HEK293 (cell line): ENCODE measurements at regions not wholly inside any gene's neighbourhood (a gene's known extent, or its start where the extent isn't known, plus 50 kb on each side); places are given as distances from the start of the nearest gene placed in this dataset.

Source experiments
- CTCF ChIA-PET: fragments of 350-600 bp; formaldehyde crosslinking; extraction: SDS; loops from one replicate; lab custom pipeline; 2021; ENCODE audit warnings: antibody characterized with exemption; lab: Yijun Ruan, JAX
- POLR2A ChIA-PET: fragments of 300-600 bp; formaldehyde crosslinking; extraction: SDS; loops from one replicate; lab custom pipeline; 2020; ENCODE audit warnings: antibody characterized with exemption, inconsistent platforms; lab: Yijun Ruan, JAX
- H3K27ac ChIP-seq: fragments of 200-500 bp; sonication (Bioruptor generic); 2 replicates; pipeline ENCODE4 v1.5.1; 2014; ENCODE audit warnings: low read depth, low read length, control low read depth, inconsistent platforms; ENCODE audit errors: extremely low read depth
- H3K36me3 ChIP-seq, 2 experiments: fragments of 200-500 bp in 1 of 2; sonication (Bioruptor generic) in 1 of 2; 1 replicate in 1 of 2; 2 replicates in 1 of 2; pipeline ENCODE4 v1.5.1; 2014 to 2017; ENCODE audit warnings: inconsistent platforms in 2 of 2, low read length in 2 of 2; ENCODE audit not compliant: control insufficient read depth in 2 of 2, insufficient read depth in 1 of 2
- H3K4me1 ChIP-seq: fragments of 200-500 bp; sonication (Bioruptor generic); 2 replicates; pipeline ENCODE4 v1.5.1; 2014; ENCODE audit warnings: mild to moderate bottlenecking, low read length, inconsistent platforms; ENCODE audit not compliant: control insufficient read depth, insufficient read depth
- H3K4me3 ChIP-seq: 2 replicates; pipeline ENCODE4 v1.5.1; 2011; ENCODE audit warnings: low read depth, mild to moderate bottlenecking, control low read depth, low read length, moderate library complexity
- H3K9me3 ChIP-seq: fragments of 200-500 bp; sonication (Bioruptor generic); 2 replicates; pipeline ENCODE4 v1.5.1; 2014; ENCODE audit warnings: low read depth, low read length, inconsistent platforms; ENCODE audit not compliant: control insufficient read depth, insufficient read depth
- KLF7 ChIP-seq: fragments of 450-650 bp; formaldehyde crosslinking; IDR thresholded peaks from 2 replicates; pipeline ENCODE4 v1.5.1; 2016; ENCODE audit warnings: missing biosample characterization, missing genetic modification characterization, borderline replicate concordance
- MZF1 ChIP-seq: fragments of 450-650 bp; formaldehyde crosslinking; IDR thresholded peaks from 2 replicates; pipeline ENCODE4 v1.5.1; 2017; ENCODE audit warnings: missing biosample characterization, missing genetic modification characterization, borderline replicate concordance
- ZNF133 ChIP-seq: fragments of 450-650 bp; formaldehyde crosslinking; IDR thresholded peaks from 2 replicates; pipeline ENCODE4 v1.5.1; 2016; ENCODE audit warnings: missing biosample characterization, missing genetic modification characterization
- ZNF214 ChIP-seq: fragments of 450-650 bp; formaldehyde crosslinking; IDR thresholded peaks from 2 replicates; pipeline ENCODE4 v1.5.1; 2017; ENCODE audit warnings: missing biosample characterization, mild to moderate bottlenecking, missing genetic modification characterization, borderline replicate concordance
- ZNF335 ChIP-seq: fragments of 450-650 bp; formaldehyde crosslinking; conservative IDR thresholded peaks from 2 replicates; pipeline ENCODE4 v1.5.1; 2016; ENCODE audit warnings: missing biosample characterization, missing genetic modification characterization
- ZNF350 ChIP-seq: fragments of 450-650 bp; formaldehyde crosslinking; IDR thresholded peaks from 2 replicates; pipeline ENCODE4 v1.5.0; 2017; ENCODE audit warnings: missing biosample characterization, mild to moderate bottlenecking, missing genetic modification characterization
- ZNF366 ChIP-seq: fragments of 450-650 bp; formaldehyde crosslinking; conservative IDR thresholded peaks from 2 replicates; pipeline ENCODE4 v1.5.1; 2016; ENCODE audit warnings: missing biosample characterization, missing genetic modification characterization
- ZNF623 ChIP-seq: fragments of 450-650 bp; formaldehyde crosslinking; IDR thresholded peaks from 2 replicates; pipeline ENCODE4 v1.5.1; 2016; ENCODE audit warnings: missing biosample characterization, missing genetic modification characterization
- ZNF777 ChIP-seq: fragments of 450-650 bp; formaldehyde crosslinking; IDR thresholded peaks from 2 replicates; pipeline ENCODE4 v1.5.1; 2017; ENCODE audit warnings: missing biosample characterization, missing genetic modification characterization, borderline replicate concordance
- ZNF791 ChIP-seq: fragments of 450-650 bp; formaldehyde crosslinking; IDR thresholded peaks from 2 replicates; pipeline ENCODE4 v1.5.1; 2016; ENCODE audit warnings: missing biosample characterization, missing genetic modification characterization
- ZSCAN30 ChIP-seq: fragments of 450-650 bp; IDR thresholded peaks from 2 replicates; pipeline ENCODE4 v1.5.1; 2018; ENCODE audit warnings: missing biosample characterization, mild to moderate bottlenecking, missing genetic modification characterization, moderate library complexity
- TF ChIP-seq, protein P1 (sequence below): fragments of 450-650 bp; formaldehyde crosslinking; IDR thresholded peaks from 2 replicates; pipeline ENCODE4; 2016; ENCODE audit warnings: missing biosample characterization, missing genetic modification characterization
- TF ChIP-seq, protein P2 (sequence below): fragments of 450-650 bp; IDR thresholded peaks from 2 replicates; pipeline ENCODE4 v1.5.1; 2018; ENCODE audit warnings: missing biosample characterization, mild to moderate bottlenecking, missing genetic modification characterization

GRCh38 chr6:106731144-106731842 lies 101.9 kb downstream of the QRSL1 start:
- CTCF ChIA-PET, result interaction anchor here (1.3 kb wide), 1 partner anchor 31 kb away, joined by 3 read pairs; no protein-coding TSS in a partner anchor
- POLR2A ChIA-PET, result no interaction called here

DNA sequence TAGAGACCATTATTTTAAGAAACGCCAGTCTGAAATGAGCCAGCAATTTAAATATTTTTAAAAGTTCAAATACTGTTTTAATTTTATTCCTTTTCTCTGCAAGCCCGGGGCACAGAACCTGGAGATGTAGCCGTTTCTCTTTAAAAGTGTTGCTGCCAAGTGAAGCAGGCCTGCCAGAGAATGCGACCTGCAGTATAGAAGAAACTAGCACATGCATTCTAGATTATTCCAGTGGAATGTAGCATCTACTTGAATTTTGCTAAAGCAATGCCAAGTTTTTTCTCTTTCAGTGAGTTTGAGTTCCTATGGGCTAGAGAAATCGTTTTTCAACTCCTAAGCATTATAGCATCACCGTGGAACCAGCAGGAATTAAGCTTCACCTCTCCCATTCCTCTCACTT lies 101.3 kb downstream of the QRSL1 start:
- H3K27ac ChIP-seq, result no peak overlapping the region
- H3K36me3 ChIP-seq, result no peaks in the 10 kb centered on the region
- TF ChIP-seq ZNF335 (tag by site-specific recombination) (no peak), KLF7 (tag by site-specific recombination) (no peak), ZSCAN30 (tag by site-specific recombination) (no peak)
- TF ChIP-seq, protein P1, sequence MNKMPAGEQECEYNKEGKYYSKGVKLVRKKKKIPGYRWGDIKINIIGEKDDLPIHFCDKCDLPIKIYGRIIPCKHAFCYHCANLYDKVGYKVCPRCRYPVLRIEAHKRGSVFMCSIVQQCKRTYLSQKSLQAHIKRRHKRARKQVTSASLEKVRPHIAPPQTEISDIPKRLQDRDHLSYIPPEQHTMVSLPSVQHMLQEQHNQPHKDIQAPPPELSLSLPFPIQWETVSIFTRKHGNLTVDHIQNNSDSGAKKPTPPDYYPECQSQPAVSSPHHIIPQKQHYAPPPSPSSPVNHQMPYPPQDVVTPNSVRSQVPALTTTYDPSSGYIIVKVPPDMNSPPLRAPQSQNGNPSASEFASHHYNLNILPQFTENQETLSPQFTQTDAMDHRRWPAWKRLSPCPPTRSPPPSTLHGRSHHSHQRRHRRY (tag by site-specific recombination), result no peak
- TF ChIP-seq, protein P2, sequence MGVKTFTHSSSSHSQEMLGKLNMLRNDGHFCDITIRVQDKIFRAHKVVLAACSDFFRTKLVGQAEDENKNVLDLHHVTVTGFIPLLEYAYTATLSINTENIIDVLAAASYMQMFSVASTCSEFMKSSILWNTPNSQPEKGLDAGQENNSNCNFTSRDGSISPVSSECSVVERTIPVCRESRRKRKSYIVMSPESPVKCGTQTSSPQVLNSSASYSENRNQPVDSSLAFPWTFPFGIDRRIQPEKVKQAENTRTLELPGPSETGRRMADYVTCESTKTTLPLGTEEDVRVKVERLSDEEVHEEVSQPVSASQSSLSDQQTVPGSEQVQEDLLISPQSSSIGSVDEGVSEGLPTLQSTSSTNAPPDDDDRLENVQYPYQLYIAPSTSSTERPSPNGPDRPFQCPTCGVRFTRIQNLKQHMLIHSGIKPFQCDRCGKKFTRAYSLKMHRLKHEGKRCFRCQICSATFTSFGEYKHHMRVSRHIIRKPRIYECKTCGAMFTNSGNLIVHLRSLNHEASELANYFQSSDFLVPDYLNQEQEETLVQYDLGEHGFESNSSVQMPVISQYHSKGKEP, result no peak
- ChIA-PET POLR2A (no interaction called here), CTCF (no interaction called here)
- no peaks in the 10 kb centered on the region for H3K4me1 ChIP-seq
- H3K4me3 ChIP-seq, result no peak overlapping the region
- H3K9me3 ChIP-seq, result no peaks in the 10 kb centered on the region

More at GRCh38 chr6:106731144-106731842, 101.9 kb downstream of the QRSL1 start:
- H3K9me3 ChIP-seq, result no peaks in the 10 kb centered on the region
- H3K27ac ChIP-seq, result no peak overlapping the region
- H3K4me1 ChIP-seq, result no peaks in the 10 kb centered on the region
- H3K4me3 ChIP-seq, result no peak overlapping the region
- no peaks in the 10 kb centered on the region for H3K36me3 ChIP-seq
- TF ChIP-seq ZNF214 (tag by site-specific recombination) (no peak), ZNF623 (peak; percentile 43; the same call in 1 of the 2 replicates), ZNF791 (tag by site-specific recombination) (no peak)
- TF ChIP-seq, all 188 proteins: peak for 1

GRCh38 chr6:106730264-106730663 lies 100.9 kb downstream of the QRSL1 start:
- ChIA-PET POLR2A (no interaction called here), CTCF (no interaction called here)

DNA sequence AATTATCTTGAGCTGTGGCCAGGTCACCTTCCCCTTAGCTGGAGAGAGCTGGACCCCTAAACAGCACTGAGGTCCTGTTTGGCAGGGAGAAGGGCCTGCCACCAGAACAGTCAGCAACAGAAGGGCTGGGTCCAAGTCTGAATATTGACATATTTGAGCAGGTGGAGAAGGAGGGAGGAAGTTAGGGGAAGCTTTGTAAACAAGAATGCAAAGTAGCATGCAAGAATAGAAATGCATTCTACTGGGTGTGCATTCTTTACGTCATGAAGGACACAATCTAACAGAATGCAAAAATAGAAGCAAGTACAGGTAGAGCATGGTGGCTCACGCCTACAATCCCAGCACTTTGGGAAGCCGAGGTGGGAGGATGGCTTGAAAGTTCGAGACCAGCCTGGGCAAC lies 100.5 kb downstream of the QRSL1 start:
- Histone ChIP-seq H3K27ac (no peak overlapping the region), H3K36me3 (no peaks in the 10 kb centered on the region), H3K4me1 (no peaks in the 10 kb centered on the region), H3K4me3 (no peak overlapping the region), H3K9me3 (no peaks in the 10 kb centered on the region)
- ChIA-PET POLR2A (no interaction called here), CTCF (no interaction called here)
- no peak for TF ChIP-seq ZNF777 (tag by site-specific recombination)
- no peak for TF ChIP-seq ZNF350 (tag by site-specific recombination)
- no peak for TF ChIP-seq MZF1 (tag by site-specific recombination)

More at GRCh38 chr6:106730264-106730663, 100.9 kb downstream of the QRSL1 start:
- no peaks in the 10 kb centered on the region for H3K9me3 ChIP-seq
- H3K27ac ChIP-seq, result no peak overlapping the region
- H3K36me3 ChIP-seq, result no peaks in the 10 kb centered on the region
- no peaks in the 10 kb centered on the region for H3K4me1 ChIP-seq
- H3K4me3 ChIP-seq, result no peak overlapping the region
- TF ChIP-seq ZNF133 (tag by site-specific recombination) (no peak), ZNF366 (tag by site-specific recombination) (0 out of 2 replicates have a peak, but pooled peaks have one; percentile 28)
